ENCODE measurements at regions not wholly inside any gene's neighbourhood (a gene's known extent, or its start where the extent isn't known, plus 50 kb on each side); places are given as distances from the start of the nearest gene placed in this dataset.

DNA sequence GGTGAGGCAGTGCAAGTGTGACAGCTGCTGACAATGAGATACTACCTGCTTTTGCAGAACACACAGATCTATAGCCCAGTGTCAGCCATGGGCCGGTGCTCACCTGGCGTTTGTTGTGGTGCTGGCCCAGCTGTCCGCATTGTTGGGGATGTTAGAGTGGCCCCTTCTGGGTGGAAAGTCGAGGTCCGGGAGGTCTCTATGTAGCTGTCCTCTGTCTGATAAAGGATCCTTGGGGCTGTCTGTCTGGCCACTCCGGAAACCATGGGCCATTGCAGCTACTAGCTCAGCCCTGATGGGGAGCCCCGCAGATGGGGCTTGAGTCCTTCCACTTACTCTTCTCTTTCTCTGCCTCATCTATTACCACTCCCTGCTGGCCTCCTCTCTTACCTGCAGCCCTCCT is 181.5 kb upstream of the TSHZ3 start:
- no peak for TF ChIP-seq TEAD4 (IDR thresholded peaks at IDR 0.05; ENCODE audit: borderline replicate concordance, insufficient read depth)
- TF ChIP-seq, protein P1, sequence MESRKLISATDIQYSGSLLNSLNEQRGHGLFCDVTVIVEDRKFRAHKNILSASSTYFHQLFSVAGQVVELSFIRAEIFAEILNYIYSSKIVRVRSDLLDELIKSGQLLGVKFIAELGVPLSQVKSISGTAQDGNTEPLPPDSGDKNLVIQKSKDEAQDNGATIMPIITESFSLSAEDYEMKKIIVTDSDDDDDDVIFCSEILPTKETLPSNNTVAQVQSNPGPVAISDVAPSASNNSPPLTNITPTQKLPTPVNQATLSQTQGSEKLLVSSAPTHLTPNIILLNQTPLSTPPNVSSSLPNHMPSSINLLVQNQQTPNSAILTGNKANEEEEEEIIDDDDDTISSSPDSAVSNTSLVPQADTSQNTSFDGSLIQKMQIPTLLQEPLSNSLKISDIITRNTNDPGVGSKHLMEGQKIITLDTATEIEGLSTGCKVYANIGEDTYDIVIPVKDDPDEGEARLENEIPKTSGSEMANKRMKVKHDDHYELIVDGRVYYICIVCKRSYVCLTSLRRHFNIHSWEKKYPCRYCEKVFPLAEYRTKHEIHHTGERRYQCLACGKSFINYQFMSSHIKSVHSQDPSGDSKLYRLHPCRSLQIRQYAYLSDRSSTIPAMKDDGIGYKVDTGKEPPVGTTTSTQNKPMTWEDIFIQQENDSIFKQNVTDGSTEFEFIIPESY (IDR thresholded peaks at IDR 0.05; ENCODE audit: borderline replicate concordance, low read depth) = no peak
- TF ChIP-seq RAD21 (IDR thresholded peaks at IDR 0.05; ENCODE audit: low read length) = no peak
- no peak for TF ChIP-seq POLR2AphosphoS5 (IDR thresholded peaks at IDR 0.05; ENCODE audit: low read depth, low read length)
- TF ChIP-seq EZH2phosphoT487 (IDR thresholded peaks at IDR 0.05; ENCODE audit: borderline replicate concordance, low read depth) = no peak
- TF ChIP-seq, protein P2, sequence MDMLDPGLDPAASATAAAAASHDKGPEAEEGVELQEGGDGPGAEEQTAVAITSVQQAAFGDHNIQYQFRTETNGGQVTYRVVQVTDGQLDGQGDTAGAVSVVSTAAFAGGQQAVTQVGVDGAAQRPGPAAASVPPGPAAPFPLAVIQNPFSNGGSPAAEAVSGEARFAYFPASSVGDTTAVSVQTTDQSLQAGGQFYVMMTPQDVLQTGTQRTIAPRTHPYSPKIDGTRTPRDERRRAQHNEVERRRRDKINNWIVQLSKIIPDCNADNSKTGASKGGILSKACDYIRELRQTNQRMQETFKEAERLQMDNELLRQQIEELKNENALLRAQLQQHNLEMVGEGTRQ (IDR thresholded peaks at IDR 0.05; ENCODE audit: borderline replicate concordance, low read depth, low read length) = no peak
- no peak for TF ChIP-seq JUND (IDR thresholded peaks at IDR 0.05)
- TF ChIP-seq, protein P3, sequence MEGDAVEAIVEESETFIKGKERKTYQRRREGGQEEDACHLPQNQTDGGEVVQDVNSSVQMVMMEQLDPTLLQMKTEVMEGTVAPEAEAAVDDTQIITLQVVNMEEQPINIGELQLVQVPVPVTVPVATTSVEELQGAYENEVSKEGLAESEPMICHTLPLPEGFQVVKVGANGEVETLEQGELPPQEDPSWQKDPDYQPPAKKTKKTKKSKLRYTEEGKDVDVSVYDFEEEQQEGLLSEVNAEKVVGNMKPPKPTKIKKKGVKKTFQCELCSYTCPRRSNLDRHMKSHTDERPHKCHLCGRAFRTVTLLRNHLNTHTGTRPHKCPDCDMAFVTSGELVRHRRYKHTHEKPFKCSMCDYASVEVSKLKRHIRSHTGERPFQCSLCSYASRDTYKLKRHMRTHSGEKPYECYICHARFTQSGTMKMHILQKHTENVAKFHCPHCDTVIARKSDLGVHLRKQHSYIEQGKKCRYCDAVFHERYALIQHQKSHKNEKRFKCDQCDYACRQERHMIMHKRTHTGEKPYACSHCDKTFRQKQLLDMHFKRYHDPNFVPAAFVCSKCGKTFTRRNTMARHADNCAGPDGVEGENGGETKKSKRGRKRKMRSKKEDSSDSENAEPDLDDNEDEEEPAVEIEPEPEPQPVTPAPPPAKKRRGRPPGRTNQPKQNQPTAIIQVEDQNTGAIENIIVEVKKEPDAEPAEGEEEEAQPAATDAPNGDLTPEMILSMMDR (IDR thresholded peaks at IDR 0.05) = no peak
- TF ChIP-seq TAF1 (IDR thresholded peaks at IDR 0.05; ENCODE audit: borderline replicate concordance, low read depth, low read length) = no peak
- TF ChIP-seq, protein P4, sequence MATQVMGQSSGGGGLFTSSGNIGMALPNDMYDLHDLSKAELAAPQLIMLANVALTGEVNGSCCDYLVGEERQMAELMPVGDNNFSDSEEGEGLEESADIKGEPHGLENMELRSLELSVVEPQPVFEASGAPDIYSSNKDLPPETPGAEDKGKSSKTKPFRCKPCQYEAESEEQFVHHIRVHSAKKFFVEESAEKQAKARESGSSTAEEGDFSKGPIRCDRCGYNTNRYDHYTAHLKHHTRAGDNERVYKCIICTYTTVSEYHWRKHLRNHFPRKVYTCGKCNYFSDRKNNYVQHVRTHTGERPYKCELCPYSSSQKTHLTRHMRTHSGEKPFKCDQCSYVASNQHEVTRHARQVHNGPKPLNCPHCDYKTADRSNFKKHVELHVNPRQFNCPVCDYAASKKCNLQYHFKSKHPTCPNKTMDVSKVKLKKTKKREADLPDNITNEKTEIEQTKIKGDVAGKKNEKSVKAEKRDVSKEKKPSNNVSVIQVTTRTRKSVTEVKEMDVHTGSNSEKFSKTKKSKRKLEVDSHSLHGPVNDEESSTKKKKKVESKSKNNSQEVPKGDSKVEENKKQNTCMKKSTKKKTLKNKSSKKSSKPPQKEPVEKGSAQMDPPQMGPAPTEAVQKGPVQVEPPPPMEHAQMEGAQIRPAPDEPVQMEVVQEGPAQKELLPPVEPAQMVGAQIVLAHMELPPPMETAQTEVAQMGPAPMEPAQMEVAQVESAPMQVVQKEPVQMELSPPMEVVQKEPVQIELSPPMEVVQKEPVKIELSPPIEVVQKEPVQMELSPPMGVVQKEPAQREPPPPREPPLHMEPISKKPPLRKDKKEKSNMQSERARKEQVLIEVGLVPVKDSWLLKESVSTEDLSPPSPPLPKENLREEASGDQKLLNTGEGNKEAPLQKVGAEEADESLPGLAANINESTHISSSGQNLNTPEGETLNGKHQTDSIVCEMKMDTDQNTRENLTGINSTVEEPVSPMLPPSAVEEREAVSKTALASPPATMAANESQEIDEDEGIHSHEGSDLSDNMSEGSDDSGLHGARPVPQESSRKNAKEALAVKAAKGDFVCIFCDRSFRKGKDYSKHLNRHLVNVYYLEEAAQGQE (IDR thresholded peaks at IDR 0.05; ENCODE audit: low read depth, low read length) = no peak
- TF ChIP-seq, protein P5, sequence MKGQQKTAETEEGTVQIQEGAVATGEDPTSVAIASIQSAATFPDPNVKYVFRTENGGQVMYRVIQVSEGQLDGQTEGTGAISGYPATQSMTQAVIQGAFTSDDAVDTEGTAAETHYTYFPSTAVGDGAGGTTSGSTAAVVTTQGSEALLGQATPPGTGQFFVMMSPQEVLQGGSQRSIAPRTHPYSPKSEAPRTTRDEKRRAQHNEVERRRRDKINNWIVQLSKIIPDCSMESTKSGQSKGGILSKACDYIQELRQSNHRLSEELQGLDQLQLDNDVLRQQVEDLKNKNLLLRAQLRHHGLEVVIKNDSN (IDR thresholded peaks at IDR 0.05; ENCODE audit: borderline replicate concordance, low read depth) = no peak
- TF ChIP-seq YY1 (IDR thresholded peaks at IDR 0.05; ENCODE audit: low read depth) = no peak
- TF ChIP-seq, protein P6, sequence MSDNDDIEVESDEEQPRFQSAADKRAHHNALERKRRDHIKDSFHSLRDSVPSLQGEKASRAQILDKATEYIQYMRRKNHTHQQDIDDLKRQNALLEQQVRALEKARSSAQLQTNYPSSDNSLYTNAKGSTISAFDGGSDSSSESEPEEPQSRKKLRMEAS (IDR thresholded peaks at IDR 0.05; ENCODE audit: low read depth) = no peak
- TF ChIP-seq SMC3 (IDR thresholded peaks at IDR 0.05; ENCODE audit: low read depth, low read length) = no peak

Data from SK-N-SH (cell line).